ENCODE measurements at regions not wholly inside any gene's neighbourhood (a gene's known extent, or its start where the extent isn't known, plus 50 kb on each side); places are given as distances from the start of the nearest gene placed in this dataset.

DNA sequence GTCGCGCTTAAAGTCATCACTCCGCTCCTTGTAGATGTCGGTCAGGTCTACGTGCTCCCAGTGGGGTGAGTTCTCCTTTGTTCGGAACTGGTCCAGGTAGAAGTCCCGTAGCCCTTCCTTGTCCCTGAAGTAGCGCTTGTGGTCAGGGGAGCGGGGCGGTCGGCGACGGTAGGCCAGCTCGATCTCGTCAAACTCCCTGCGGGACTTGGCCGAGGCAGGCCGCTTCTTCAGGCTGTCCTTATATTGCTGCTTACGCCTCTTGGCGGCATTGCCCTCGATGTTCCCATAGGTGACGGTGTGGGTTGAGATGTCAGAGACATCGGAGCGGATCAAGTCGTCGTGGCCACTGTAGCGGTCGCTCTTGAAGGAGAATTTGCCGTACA is 367.2 kb downstream of the EMP1 start:
- H3K27me3 ChIP-seq (ENCODE audit: control insufficient read depth, insufficient read depth, low read length) = no peaks in the 10 kb centered on the region
- no peaks in the 10 kb centered on the region for H3K9me3 ChIP-seq (ENCODE audit: control insufficient read depth in 2 of 3, insufficient read depth in 1 of 3, low read length in 3 of 3)
- H3K27ac ChIP-seq (ENCODE audit: low read depth in 2 of 2, low read length in 2 of 2) = no peak overlapping the region
- intact Hi-C loops (cut with DNase I) = no loop called here
- H3K4me3 ChIP-seq (ENCODE audit: low read length in 3 of 3) = no peak overlapping the region
- no peaks in the 10 kb centered on the region for H3K4me1 ChIP-seq (ENCODE audit: control insufficient read depth in 2 of 3, insufficient read depth in 2 of 3, low read depth in 1 of 3, low read length in 3 of 3)
- TF ChIP-seq, protein P1, sequence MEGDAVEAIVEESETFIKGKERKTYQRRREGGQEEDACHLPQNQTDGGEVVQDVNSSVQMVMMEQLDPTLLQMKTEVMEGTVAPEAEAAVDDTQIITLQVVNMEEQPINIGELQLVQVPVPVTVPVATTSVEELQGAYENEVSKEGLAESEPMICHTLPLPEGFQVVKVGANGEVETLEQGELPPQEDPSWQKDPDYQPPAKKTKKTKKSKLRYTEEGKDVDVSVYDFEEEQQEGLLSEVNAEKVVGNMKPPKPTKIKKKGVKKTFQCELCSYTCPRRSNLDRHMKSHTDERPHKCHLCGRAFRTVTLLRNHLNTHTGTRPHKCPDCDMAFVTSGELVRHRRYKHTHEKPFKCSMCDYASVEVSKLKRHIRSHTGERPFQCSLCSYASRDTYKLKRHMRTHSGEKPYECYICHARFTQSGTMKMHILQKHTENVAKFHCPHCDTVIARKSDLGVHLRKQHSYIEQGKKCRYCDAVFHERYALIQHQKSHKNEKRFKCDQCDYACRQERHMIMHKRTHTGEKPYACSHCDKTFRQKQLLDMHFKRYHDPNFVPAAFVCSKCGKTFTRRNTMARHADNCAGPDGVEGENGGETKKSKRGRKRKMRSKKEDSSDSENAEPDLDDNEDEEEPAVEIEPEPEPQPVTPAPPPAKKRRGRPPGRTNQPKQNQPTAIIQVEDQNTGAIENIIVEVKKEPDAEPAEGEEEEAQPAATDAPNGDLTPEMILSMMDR (IDR thresholded peaks at IDR 0.05; ENCODE audit: borderline replicate concordance, extremely low read depth, insufficient read depth) = no peak
- DNase-seq = no peak
- no peak for FAIRE-seq
- H3K36me3 ChIP-seq (ENCODE audit: control insufficient read depth in 2 of 3, insufficient read depth in 3 of 3, low read length in 3 of 3) = no peaks in the 10 kb centered on the region
- no peak overlapping the region for H3K9ac ChIP-seq (ENCODE audit: low read length in 3 of 3)

DNA sequence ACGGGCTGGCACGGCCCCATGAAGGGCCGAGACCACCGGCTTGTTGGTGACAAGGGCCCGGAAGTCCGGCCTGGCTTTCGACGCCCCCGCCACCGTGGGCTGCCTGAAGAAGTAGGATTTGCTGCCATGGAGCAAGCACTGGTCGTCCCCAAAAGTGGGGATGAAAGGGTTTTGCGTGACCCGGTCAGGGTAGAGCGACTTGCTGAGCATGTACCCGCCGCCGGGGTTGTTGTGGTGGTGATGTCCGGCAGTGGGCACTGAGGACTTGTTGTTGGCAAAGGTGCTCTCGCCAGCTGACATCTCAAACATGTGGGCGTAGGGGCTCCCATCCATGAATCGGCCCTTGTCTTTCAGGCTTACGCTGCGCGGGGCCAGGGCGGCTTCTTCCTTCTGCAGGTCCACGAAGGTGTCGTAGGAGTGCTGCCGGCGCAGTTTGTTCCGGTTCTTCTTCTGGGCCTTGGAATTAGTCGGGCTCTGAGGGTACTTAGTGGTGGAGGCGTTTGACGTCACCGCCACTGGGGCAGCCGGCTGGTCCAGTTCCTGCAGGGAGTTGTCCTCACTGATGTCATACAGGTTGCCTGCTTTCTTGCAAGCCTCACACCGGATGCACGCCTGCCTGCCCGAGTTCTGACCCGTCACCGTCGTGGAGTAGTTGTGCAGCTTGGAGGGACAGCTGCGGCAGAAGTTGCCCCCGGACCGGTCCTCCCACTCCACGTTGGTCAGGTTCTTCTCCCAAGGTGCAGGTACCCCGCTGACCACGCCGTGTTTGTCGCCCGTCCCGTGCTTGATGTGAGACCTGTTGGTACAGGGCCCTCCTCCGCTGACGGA is 366.6 kb downstream of the EMP1 start:
- Histone ChIP-seq H3K9me3 (ENCODE audit: control insufficient read depth in 2 of 3, insufficient read depth in 1 of 3, low read length in 3 of 3) (no peaks in the 10 kb centered on the region), H3K27ac (ENCODE audit: low read depth in 2 of 2, low read length in 2 of 2) (no peak overlapping the region), H3K4me3 (ENCODE audit: low read length in 3 of 3) (no peak overlapping the region), H3K27me3 (ENCODE audit: control insufficient read depth, insufficient read depth, low read length) (no peaks in the 10 kb centered on the region), H3K4me1 (ENCODE audit: control insufficient read depth in 2 of 3, insufficient read depth in 2 of 3, low read depth in 1 of 3, low read length in 3 of 3) (no peaks in the 10 kb centered on the region), H3K9ac (ENCODE audit: low read length in 3 of 3) (no peak overlapping the region), H3K36me3 (ENCODE audit: control insufficient read depth in 2 of 3, insufficient read depth in 3 of 3, low read length in 3 of 3) (no peaks in the 10 kb centered on the region)
- intact Hi-C loops (cut with DNase I) = no loop called here
- TF ChIP-seq, protein P1 (IDR thresholded peaks at IDR 0.05; ENCODE audit: borderline replicate concordance, extremely low read depth, insufficient read depth) = no peak
- FAIRE-seq = no peak
- peak in 1 of 5 donors; percentile 75 for DNase-seq

DNA sequence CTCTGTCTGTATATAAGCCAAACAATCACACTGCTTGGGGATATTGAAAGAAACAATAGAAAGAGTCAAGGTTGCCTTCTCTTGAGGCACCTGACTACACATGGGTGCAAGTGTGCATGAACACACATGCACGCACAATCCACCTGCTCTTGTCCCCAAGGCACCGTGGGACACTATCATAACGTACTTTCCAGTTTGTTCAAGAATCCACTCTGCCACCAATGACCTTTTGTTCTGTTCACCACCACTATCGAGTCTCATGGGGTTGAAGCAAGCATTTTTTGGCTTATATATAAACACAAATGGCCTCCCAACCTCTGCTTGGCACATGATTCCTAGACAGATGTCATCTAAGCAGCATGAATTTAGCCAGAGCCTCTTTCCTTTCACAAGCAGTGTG is 365.4 kb downstream of the EMP1 start:
- H3K27ac ChIP-seq (ENCODE audit: low read depth in 2 of 2, low read length in 2 of 2) = no peak overlapping the region
- FAIRE-seq = no peak
- no peaks in the 10 kb centered on the region for H3K4me1 ChIP-seq (ENCODE audit: control insufficient read depth in 2 of 3, insufficient read depth in 2 of 3, low read depth in 1 of 3, low read length in 3 of 3)
- TF ChIP-seq, protein P1 (IDR thresholded peaks at IDR 0.05; ENCODE audit: borderline replicate concordance, extremely low read depth, insufficient read depth) = no peak
- H3K9ac ChIP-seq (ENCODE audit: low read length in 3 of 3) = no peak overlapping the region
- no peaks in the 10 kb centered on the region for H3K36me3 ChIP-seq (ENCODE audit: control insufficient read depth in 2 of 3, insufficient read depth in 3 of 3, low read length in 3 of 3)
- H3K9me3 ChIP-seq (ENCODE audit: control insufficient read depth in 2 of 3, insufficient read depth in 1 of 3, low read length in 3 of 3) = no peaks in the 10 kb centered on the region
- H3K4me3 ChIP-seq (ENCODE audit: low read length in 3 of 3) = no peak overlapping the region
- H3K27me3 ChIP-seq (ENCODE audit: control insufficient read depth, insufficient read depth, low read length) = no peaks in the 10 kb centered on the region
- intact Hi-C loops (cut with DNase I) = no loop called here
- no peak for DNase-seq
